ENCODE measurements at regions not wholly inside any gene's neighbourhood (a gene's known extent, or its start where the extent isn't known, plus 50 kb on each side); places are given as distances from the start of the nearest gene placed in this dataset.

DNA sequence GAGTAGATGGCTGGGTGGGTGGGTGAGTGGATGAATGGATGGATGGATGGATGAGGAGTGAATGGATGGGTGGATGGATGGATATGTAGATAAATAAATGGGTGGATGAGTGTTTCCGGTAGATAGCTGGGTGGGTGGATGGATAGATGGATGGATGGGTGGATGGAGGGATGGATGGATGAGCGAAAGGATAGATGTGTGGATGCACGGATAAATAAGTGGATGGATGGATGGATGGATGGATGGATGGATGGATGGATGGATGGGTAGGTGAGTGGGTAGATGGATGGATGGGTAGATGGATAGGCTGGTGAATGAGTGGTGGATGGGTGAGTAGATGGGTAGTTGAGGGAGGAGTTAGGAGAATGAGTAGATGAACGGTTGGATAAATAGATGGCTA, 349.3 kb downstream of the MN1 start:
- H3K9me3 ChIP-seq (ENCODE audit: control insufficient read depth, low read depth, low read length) = no peaks in the 10 kb centered on the region
- TF ChIP-seq, protein P1, sequence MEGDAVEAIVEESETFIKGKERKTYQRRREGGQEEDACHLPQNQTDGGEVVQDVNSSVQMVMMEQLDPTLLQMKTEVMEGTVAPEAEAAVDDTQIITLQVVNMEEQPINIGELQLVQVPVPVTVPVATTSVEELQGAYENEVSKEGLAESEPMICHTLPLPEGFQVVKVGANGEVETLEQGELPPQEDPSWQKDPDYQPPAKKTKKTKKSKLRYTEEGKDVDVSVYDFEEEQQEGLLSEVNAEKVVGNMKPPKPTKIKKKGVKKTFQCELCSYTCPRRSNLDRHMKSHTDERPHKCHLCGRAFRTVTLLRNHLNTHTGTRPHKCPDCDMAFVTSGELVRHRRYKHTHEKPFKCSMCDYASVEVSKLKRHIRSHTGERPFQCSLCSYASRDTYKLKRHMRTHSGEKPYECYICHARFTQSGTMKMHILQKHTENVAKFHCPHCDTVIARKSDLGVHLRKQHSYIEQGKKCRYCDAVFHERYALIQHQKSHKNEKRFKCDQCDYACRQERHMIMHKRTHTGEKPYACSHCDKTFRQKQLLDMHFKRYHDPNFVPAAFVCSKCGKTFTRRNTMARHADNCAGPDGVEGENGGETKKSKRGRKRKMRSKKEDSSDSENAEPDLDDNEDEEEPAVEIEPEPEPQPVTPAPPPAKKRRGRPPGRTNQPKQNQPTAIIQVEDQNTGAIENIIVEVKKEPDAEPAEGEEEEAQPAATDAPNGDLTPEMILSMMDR (conservative IDR thresholded peaks at IDR 0.05) = no peak
- no peak overlapping the region for H3K9ac ChIP-seq (ENCODE audit: extremely low read depth, insufficient read length, low read length)
- H3K4me1 Mint-ChIP-seq = peaks cover 38 to 43% of the 10 kb centered on the region in 2 experiments
- no peaks in the 10 kb centered on the region for H3K79me2 ChIP-seq (ENCODE audit: insufficient read depth, low read length)
- peaks cover 3 to 8% of the 10 kb centered on the region in 2 experiments; a peak in 3 of 5 replicates for H3K9me3 Mint-ChIP-seq
- peaks cover 7% of the 10 kb centered on the region for H3K27me3 Mint-ChIP-seq (ENCODE audit: low read depth)
- no peak overlapping the region for H4K8ac ChIP-seq (replicated peaks; ENCODE audit: insufficient read length, low read depth, low read length)
- no peak overlapping the region for H3K4ac ChIP-seq (ENCODE audit: low read depth, low read length)
- no peak overlapping the region for H2AK5ac ChIP-seq (ENCODE audit: insufficient read length, low read length)
- H2BK20ac ChIP-seq (ENCODE audit: low read depth, low read length, poor library complexity, severe bottlenecking) = no peak overlapping the region
- no peak overlapping the region for H3K27ac ChIP-seq (ENCODE audit: insufficient read length, low read depth, low read length)
- no peaks in the 10 kb centered on the region for H3K27me3 ChIP-seq (ENCODE audit: insufficient read depth, low read length)
- no peaks in the 10 kb centered on the region for H3K79me1 ChIP-seq (ENCODE audit: insufficient read depth, low read depth, low read length, poor library complexity, severe bottlenecking)
- no peaks in the 10 kb centered on the region for H3K23me2 ChIP-seq (ENCODE audit: insufficient read length, low read depth, low read length, poor library complexity, severe bottlenecking)
- 100% methylated on average over 4 of the region's 4 CpGs for WGBS (ENCODE audit: extremely low coverage, insufficient read length, low lambda C conversion rate)
- H3K4me2 ChIP-seq (ENCODE audit: insufficient read depth, insufficient read length, low read length) = no peak overlapping the region
- H4K91ac ChIP-seq (ENCODE audit: insufficient read length, low read depth, low read length) = no peak overlapping the region
- H3K23ac ChIP-seq (ENCODE audit: insufficient read length, low read depth, low read length) = no peak overlapping the region
- H4K20me1 ChIP-seq (ENCODE audit: control insufficient read depth, insufficient read depth, insufficient read length) = no peaks in the 10 kb centered on the region
- H2BK12ac ChIP-seq (ENCODE audit: insufficient read length, low read depth, low read length) = no peak overlapping the region
- H3T11ph ChIP-seq (ENCODE audit: low read length) = no peak overlapping the region
- H3K18ac ChIP-seq (ENCODE audit: insufficient read length, low read depth, low read length) = no peak overlapping the region
- no peak overlapping the region for H3K14ac ChIP-seq (ENCODE audit: insufficient read depth, low read length)
- H3K4me1 ChIP-seq (ENCODE audit: insufficient read depth, low read length) = no peaks in the 10 kb centered on the region; the same call in 1 of the 2 replicates
- H2BK15ac ChIP-seq (ENCODE audit: low read depth, low read length) = no peak overlapping the region
- no peak overlapping the region for H2BK120ac ChIP-seq (ENCODE audit: low read depth, low read length, poor library complexity, severe bottlenecking)
- H3K4me3 Mint-ChIP-seq = no peak overlapping the region; a peak in 2 of 5 replicates
- no peak overlapping the region for H2AFZ ChIP-seq (ENCODE audit: low read length)
- no peak overlapping the region for H4K5ac ChIP-seq (ENCODE audit: insufficient read length, low read depth, low read length)
- no peak overlapping the region for H3K27ac Mint-ChIP-seq
- H3K36me3 Mint-ChIP-seq (ENCODE audit: insufficient read depth in 1 of 3, low read depth in 3 of 3) = peaks cover 0 to 5% (median 1%) of the 10 kb centered on the region in 3 experiments; a peak in 2 of 7 replicates
- no peak for DNase-seq
- H3K56ac ChIP-seq (ENCODE audit: insufficient read length, low read depth, low read length) = no peak overlapping the region
- no peak overlapping the region for H2BK5ac ChIP-seq (ENCODE audit: insufficient read length, low read length)
